ENCODE measurements at regions not wholly inside any gene's neighbourhood (a gene's known extent, or its start where the extent isn't known, plus 50 kb on each side); places are given as distances from the start of the nearest gene placed in this dataset.

- TF ChIP-seq POLR2AphosphoS5 (IDR thresholded peaks at IDR 0.05; ENCODE audit: low read depth, low read length): no peak
- TF ChIP-seq POLR2A (IDR thresholded peaks at IDR 0.05; ENCODE audit: low read depth, low read length): no peak
Observed at GRCh38 chr3:55169161-55169560, 241.3 kb upstream of the LRTM1 start.
